Right atrium auricular region (tissue), 2 donors: ENCODE measurements at regions not wholly inside any gene's neighbourhood (a gene's known extent, or its start where the extent isn't known, plus 50 kb on each side); places are given as distances from the start of the nearest gene placed in this dataset.

Experiments
- DNase-seq: peaks from one replicate; pipeline ENCODE4 v3.0.0-alpha.2; 2019; ENCODE audit warnings: low spot score
- H3K27ac ChIP-seq, 2 donors: fragments of 200-600 bp; sonication (generic); 1 replicate in 1 of 2; 2 replicates in 1 of 2; pipeline ENCODE4 v1.5.1; 2016 to 2019
- H3K27me3 ChIP-seq, 2 donors: fragments of 200-600 bp; sonication (generic); one replicate each; pipeline versions ENCODE4 v1.5.1 to v1.6.0; 2017 to 2019
- H3K36me3 ChIP-seq: fragments of 200-600 bp; sonication (generic); one replicate; pipeline ENCODE4 v1.5.1; 2016
- H3K4me1 ChIP-seq, 2 donors: fragments of 200-600 bp; sonication (generic); one replicate each; pipeline versions ENCODE4 v1.5.1 to v1.6.0; 2017 to 2019
- H3K4me3 ChIP-seq, 2 donors: fragments of 200-600 bp; sonication (generic); 1 replicate in 1 of 2; 2 replicates in 1 of 2; pipeline ENCODE4 v1.5.1; 2017 to 2019; ENCODE audit warnings: mild to moderate bottlenecking in 1 of 2, moderate library complexity in 1 of 2
- H3K9me3 ChIP-seq, 2 donors: fragments of 200-600 bp; sonication (generic); one replicate each; pipeline ENCODE4 v1.5.1; 2019
- TF ChIP-seq, protein P1 (sequence below), 2 donors: fragments of 200-600 bp; sonication (generic); IDR thresholded peaks; one replicate each; pipeline ENCODE4 v1.5.1; 2019; ENCODE audit warnings: antibody characterized with exemption in 2 of 2

DNA sequence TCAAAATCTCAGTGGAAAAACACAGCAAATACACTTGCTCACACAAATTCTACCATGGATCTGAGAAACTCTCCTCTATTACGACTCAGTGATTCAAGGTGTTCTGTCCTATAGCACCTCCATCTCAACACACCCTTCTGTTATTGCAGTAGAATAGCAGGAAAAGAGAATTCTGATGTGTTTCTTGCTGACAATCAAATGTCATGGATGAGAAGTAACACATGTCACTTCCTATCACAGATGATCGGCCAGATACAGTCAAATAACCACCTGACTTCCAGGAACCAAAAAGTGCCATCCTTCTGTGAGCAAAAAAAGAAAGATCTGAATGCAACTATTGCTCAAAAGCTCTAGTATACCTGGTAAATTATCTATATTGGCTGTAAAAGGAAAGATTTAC is 734.2 kb upstream of the GBE1 start:
- H3K9me3 ChIP-seq, result no peaks in the 10 kb centered on the region
- DNase-seq, result no peak
- H3K27ac ChIP-seq, result no peak overlapping the region
- TF ChIP-seq, protein P1, sequence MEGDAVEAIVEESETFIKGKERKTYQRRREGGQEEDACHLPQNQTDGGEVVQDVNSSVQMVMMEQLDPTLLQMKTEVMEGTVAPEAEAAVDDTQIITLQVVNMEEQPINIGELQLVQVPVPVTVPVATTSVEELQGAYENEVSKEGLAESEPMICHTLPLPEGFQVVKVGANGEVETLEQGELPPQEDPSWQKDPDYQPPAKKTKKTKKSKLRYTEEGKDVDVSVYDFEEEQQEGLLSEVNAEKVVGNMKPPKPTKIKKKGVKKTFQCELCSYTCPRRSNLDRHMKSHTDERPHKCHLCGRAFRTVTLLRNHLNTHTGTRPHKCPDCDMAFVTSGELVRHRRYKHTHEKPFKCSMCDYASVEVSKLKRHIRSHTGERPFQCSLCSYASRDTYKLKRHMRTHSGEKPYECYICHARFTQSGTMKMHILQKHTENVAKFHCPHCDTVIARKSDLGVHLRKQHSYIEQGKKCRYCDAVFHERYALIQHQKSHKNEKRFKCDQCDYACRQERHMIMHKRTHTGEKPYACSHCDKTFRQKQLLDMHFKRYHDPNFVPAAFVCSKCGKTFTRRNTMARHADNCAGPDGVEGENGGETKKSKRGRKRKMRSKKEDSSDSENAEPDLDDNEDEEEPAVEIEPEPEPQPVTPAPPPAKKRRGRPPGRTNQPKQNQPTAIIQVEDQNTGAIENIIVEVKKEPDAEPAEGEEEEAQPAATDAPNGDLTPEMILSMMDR (IDR thresholded peaks at IDR 0.05), result no peak
- H3K27me3 ChIP-seq, result no peaks in the 10 kb centered on the region
- no peaks in the 10 kb centered on the region for H3K4me1 ChIP-seq
- no peaks in the 10 kb centered on the region for H3K36me3 ChIP-seq
- H3K4me3 ChIP-seq, result no peak overlapping the region

DNA sequence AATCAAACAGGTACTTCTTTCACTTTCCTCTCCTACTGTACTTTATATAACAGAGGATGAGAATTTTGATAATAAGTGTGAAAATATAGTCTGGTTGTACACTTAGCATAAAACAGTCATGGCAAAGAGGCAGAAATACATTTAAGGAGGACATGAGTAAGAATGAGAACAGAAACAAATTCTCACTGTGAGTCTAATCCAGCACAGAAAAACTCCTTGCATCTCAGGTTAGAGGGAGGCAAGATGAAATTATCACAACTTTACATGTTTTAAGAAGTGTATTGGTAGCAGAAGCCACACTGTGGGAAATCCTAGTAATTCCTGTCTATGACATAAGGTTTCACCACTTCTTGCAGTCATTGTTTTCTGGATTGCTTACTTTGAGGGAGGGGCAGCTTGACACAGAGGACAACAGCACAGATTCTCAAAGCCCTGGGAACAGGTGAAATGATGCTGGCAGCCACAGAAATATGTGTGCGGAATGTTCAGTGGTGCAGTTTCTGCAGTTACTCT is 733.6 kb upstream of the GBE1 start:
- Histone ChIP-seq H3K9me3 (no peaks in the 10 kb centered on the region), H3K27me3 (no peaks in the 10 kb centered on the region), H3K36me3 (no peaks in the 10 kb centered on the region), H3K4me3 (no peak overlapping the region), H3K4me1 (no peaks in the 10 kb centered on the region), H3K27ac (no peak overlapping the region)
- no peak for DNase-seq
- TF ChIP-seq, protein P1 (IDR thresholded peaks at IDR 0.05), result no peak

DNA sequence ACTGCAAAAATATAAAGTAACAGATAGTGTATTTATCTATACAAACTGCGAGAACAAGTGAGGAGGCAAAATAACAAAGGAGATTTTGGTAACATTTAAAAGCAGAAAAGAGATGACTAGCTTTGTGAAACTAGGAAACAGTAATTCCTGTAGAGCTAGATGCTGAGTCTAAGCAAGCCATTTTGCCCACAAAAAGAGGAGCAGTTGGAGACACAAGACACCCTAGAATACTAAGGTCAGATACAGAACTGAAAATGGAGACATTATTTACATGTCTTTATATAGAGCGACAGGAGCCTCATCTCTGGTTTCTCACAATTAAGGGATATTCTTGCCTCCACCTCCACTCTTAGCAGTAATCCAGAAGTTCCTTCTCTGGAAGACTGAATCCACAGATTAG is 732.4 kb upstream of the GBE1 start:
- no peak overlapping the region for H3K27ac ChIP-seq
- TF ChIP-seq, protein P1 (IDR thresholded peaks at IDR 0.05), result no peak
- H3K36me3 ChIP-seq, result no peaks in the 10 kb centered on the region
- no peaks in the 10 kb centered on the region for H3K27me3 ChIP-seq
- DNase-seq, result no peak
- H3K9me3 ChIP-seq, result no peaks in the 10 kb centered on the region
- H3K4me1 ChIP-seq, result no peaks in the 10 kb centered on the region
- no peak overlapping the region for H3K4me3 ChIP-seq

DNA sequence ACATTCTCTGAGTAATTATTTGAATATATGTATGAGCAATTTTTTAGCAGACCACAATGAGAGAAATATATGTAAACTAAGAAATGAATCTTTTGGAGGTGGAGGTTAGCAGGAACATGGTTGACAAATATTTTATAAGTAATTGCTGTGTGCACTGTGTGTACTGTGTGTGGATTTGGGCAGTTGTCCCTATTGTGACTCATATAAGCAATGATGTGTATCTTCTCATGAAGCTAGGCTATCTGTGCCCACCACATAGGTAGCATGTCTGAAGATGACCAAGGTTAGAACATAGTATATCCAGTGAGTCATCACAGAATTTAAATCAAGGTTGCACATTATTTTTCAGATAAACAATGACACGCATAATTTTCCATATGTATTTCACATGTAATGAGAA is 713.9 kb upstream of the GBE1 start:
- Histone ChIP-seq H3K4me3 (no peak overlapping the region), H3K27ac (no peak overlapping the region), H3K9me3 (no peaks in the 10 kb centered on the region), H3K36me3 (no peaks in the 10 kb centered on the region), H3K4me1 (no peaks in the 10 kb centered on the region), H3K27me3 (no peaks in the 10 kb centered on the region)
- TF ChIP-seq, protein P1 (IDR thresholded peaks at IDR 0.05), result no peak
- no peak for DNase-seq

DNA sequence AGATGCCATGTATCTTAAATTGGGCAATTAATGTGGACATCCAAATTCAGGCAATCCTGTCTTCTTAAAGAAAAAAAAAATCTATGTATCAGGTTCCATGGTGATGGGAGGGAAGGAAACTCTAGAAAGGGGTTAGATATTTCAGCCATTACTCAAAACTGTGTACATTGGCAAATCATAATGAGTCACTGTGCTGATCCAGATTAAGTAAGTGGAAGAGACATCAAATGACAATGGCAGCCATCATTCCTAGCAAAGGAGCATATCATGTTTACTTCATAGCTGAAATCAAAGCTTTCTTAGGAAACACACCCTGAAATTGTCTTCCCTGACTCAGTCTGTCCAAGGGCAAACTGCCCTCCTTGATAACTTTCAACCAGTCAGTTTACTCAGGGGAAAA is 713.3 kb upstream of the GBE1 start:
- TF ChIP-seq, protein P1 (IDR thresholded peaks at IDR 0.05), result no peak
- no peak for DNase-seq
- Histone ChIP-seq H3K27ac (no peak overlapping the region), H3K27me3 (no peaks in the 10 kb centered on the region), H3K9me3 (no peaks in the 10 kb centered on the region), H3K4me1 (no peaks in the 10 kb centered on the region), H3K4me3 (no peak overlapping the region), H3K36me3 (no peaks in the 10 kb centered on the region)

DNA sequence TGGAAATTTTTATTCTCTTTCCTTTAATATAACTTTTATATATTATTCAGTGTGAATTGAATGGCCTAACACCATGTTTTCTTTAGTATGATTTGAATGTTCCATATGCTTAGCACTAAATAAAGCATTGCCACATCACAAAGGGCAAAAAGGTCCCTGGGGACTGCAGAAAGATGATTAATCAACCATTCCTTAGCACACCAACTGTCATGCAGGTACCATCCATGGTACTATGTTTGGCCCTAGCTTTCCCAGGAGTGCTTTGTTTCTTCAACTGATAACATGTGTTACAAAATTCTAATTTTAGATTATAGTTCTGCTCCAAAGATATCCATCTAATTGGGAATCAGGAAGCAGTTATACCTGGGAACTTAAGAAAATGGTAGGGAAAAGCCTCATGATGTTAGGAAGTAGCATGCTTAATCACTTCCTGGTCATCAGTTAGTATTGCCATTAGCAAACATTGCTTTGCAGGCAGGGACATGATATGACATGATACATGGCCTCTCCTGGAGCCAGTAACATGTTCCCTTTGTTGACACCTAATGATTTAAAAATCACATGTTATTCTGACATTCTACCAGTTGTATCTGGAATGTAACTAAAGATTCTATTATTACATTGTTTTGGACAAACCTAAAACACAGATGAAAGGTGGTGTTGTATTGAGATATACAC is 712.6 kb upstream of the GBE1 start:
- TF ChIP-seq, protein P1 (IDR thresholded peaks at IDR 0.05), result no peak
- no peak overlapping the region for H3K27ac ChIP-seq
- DNase-seq, result no peak
- no peaks in the 10 kb centered on the region for H3K27me3 ChIP-seq
- H3K4me3 ChIP-seq, result no peak overlapping the region
- no peaks in the 10 kb centered on the region for H3K9me3 ChIP-seq
- H3K36me3 ChIP-seq, result no peaks in the 10 kb centered on the region
- H3K4me1 ChIP-seq, result no peaks in the 10 kb centered on the region
